Endothelial cell of hepatic sinusoid (primary cell): ENCODE measurements at regions not wholly inside any gene's neighbourhood (a gene's known extent, or its start where the extent isn't known, plus 50 kb on each side); places are given as distances from the start of the nearest gene placed in this dataset.
"Not testable (repeated sequence)": the region's sequence is repeated elsewhere in the genome, so short reads cannot be mapped to it uniquely, and the experiment has no call there.

Experiments
- in situ Hi-C: cut with HindIII; loops from 2 replicates; pipeline ENCODE4 v1.10.0; 2017; ENCODE audit warnings: low sequenced_read_pairs

- in situ Hi-C loops = no loop called here
These were observed 1145.2 kb downstream of the AACS start for GRCh38 chr12:126210448-126210847.

- in situ Hi-C loops = no loop called here
These were observed 1147.6 kb downstream of the AACS start for GRCh38 chr12:126212824-126213223.

GRCh38 chr12:126218697-126219096, 1153.5 kb downstream of the AACS start:
- in situ Hi-C loops = no loop called here

GRCh38 chr12:126219139-126219538, 1153.9 kb downstream of the AACS start:
- in situ Hi-C loops = no loop called here

- in situ Hi-C loops = no loop called here
These were observed 1154.5 kb downstream of the AACS start for GRCh38 chr12:126219654-126220279.

- in situ Hi-C loops = no loop called here
These were observed 1158.8 kb downstream of the AACS start for GRCh38 chr12:126224032-126224431.

GRCh38 chr12:126228936-126229335, 1163.7 kb downstream of the AACS start:
- in situ Hi-C loops = no loop called here

GRCh38 chr12:126232711-126233110, 1167.5 kb downstream of the AACS start:
- in situ Hi-C loops = no loop called here

- in situ Hi-C loops = no loop called here
These were observed 1168.4 kb downstream of the AACS start for GRCh38 chr12:126233625-126234024.

- in situ Hi-C loops = no loop called here
These were observed 1178.7 kb downstream of the AACS start for GRCh38 chr12:126243814-126244440.

- in situ Hi-C loops = no loop called here
These were observed 1182.7 kb downstream of the AACS start for GRCh38 chr12:126247936-126248335.

GRCh38 chr12:126248871-126249403, 1183.7 kb downstream of the AACS start:
- in situ Hi-C loops = no loop called here

- in situ Hi-C loops = no loop called here
These were observed 1193.0 kb downstream of the AACS start for GRCh38 chr12:126258190-126258589.

GRCh38 chr12:126262829-126263228, 1197.6 kb downstream of the AACS start:
- in situ Hi-C loops = no loop called here

GRCh38 chr12:126268222-126268621, 1203.0 kb downstream of the AACS start:
- in situ Hi-C loops = no loop called here

GRCh38 chr12:126271159-126271558, 1205.9 kb downstream of the AACS start:
- in situ Hi-C loops = no loop called here

- in situ Hi-C loops = no loop called here
These were observed 1217.5 kb downstream of the AACS start for GRCh38 chr12:126282691-126283090.

GRCh38 chr12:126286203-126286602, 1221.0 kb downstream of the AACS start:
- in situ Hi-C loops = no loop called here

- in situ Hi-C loops = no loop called here
These were observed 1225.2 kb downstream of the AACS start for GRCh38 chr12:126290456-126290855.

GRCh38 chr12:126291987-126292386, 1226.8 kb downstream of the AACS start:
- in situ Hi-C loops = not testable (repeated sequence)

- in situ Hi-C loops = no loop called here
These were observed 1230.4 kb downstream of the AACS start for GRCh38 chr12:126295652-126296051.

GRCh38 chr12:126309278-126309677, 1244.0 kb downstream of the AACS start:
- in situ Hi-C loops = no loop called here
